ENCODE measurements at regions not wholly inside any gene's neighbourhood (a gene's known extent, or its start where the extent isn't known, plus 50 kb on each side); places are given as distances from the start of the nearest gene placed in this dataset.

GRCh38 chr12:20270557-20270956, 97.8 kb upstream of the PDE3A start:
- Histone ChIP-seq H3K27me3 (ENCODE audit: control insufficient read depth, insufficient read depth, low read length) (no peaks in the 10 kb centered on the region), H3K4me1 (ENCODE audit: control insufficient read depth, insufficient read depth, low read length) (no peaks in the 10 kb centered on the region), H3K4me3 (ENCODE audit: low read depth in 2 of 2, low read length in 2 of 2) (no peak overlapping the region), H3K36me3 (ENCODE audit: control insufficient read depth, insufficient read depth, low read length) (no peaks in the 10 kb centered on the region), H3K9me3 (ENCODE audit: control insufficient read depth, insufficient read depth, low read depth, low read length) (no peaks in the 10 kb centered on the region), H3K27ac (ENCODE audit: low read length) (no peak overlapping the region)
- no peak for ATAC-seq
- in situ Hi-C loops (cut with HindIII; ENCODE audit: low pct_unique_long_range_greater_than_20kb, low sequenced_read_pairs) (no loop called here), intact Hi-C loops (cut with micrococcal nuclease; ENCODE audit: unreplicated experiment) (no loop called here)
- no peak for DNase-seq (ENCODE audit: low read depth, low spot score)
- no peak for TF ChIP-seq SIN3A (IDR thresholded peaks at IDR 0.05; ENCODE audit: borderline replicate concordance, insufficient read depth, low read depth, low read length)
- TF ChIP-seq REST (IDR thresholded peaks at IDR 0.05; ENCODE audit: insufficient read depth in 1 of 2, low read depth in 2 of 2, low read length in 1 of 2): no peak
- TF ChIP-seq CTCF (IDR thresholded peaks at IDR 0.05): no peak
- no peak for TF ChIP-seq POLR2AphosphoS5 (IDR thresholded peaks at IDR 0.05; ENCODE audit: low read depth, low read length)
- no peak for TF ChIP-seq TCF7L2 (IDR thresholded peaks at IDR 0.05; ENCODE audit: low read depth, low read length)
- POLR2A ChIA-PET: no interaction called here
- no TSS peak for BruUV-seq (replicated peaks)
- CTCF ChIA-PET: no interaction called here

DNA sequence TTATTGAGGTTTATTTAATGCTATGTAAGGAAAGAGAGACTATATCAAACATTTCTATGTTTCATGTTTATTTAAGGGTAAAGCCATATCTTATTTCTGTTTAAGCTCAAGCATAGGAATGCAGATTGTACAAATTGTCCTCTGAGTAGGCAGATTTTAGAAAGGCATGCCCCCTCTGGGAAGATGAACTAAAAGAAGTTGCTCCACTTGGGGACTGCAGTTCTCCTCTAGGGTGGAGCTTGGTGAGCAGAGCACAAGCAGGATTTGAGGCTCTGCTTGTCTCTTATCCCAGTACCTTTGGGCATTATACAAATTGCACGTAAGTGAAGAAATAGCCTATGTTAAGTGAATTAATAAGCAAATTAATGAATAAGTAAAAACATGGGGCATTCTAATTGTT, 96.2 kb upstream of the PDE3A start:
- no TSS peak for BruUV-seq (replicated peaks)

More for the DNA sequence above, 96.2 kb upstream of the PDE3A start:
- CTCF ChIA-PET: no interaction called here
- Histone ChIP-seq H3K36me3 (ENCODE audit: control insufficient read depth, insufficient read depth, low read length) (no peaks in the 10 kb centered on the region), H3K27me3 (ENCODE audit: control insufficient read depth, insufficient read depth, low read length) (no peaks in the 10 kb centered on the region), H3K9me3 (ENCODE audit: control insufficient read depth, insufficient read depth, low read depth, low read length) (no peaks in the 10 kb centered on the region), H3K27ac (ENCODE audit: low read length) (no peak overlapping the region), H3K4me1 (ENCODE audit: control insufficient read depth, insufficient read depth, low read length) (no peaks in the 10 kb centered on the region), H3K4me3 (ENCODE audit: low read depth in 2 of 2, low read length in 2 of 2) (no peak overlapping the region)
- intact Hi-C loops (cut with micrococcal nuclease; ENCODE audit: unreplicated experiment) (no loop called here), in situ Hi-C loops (cut with HindIII; ENCODE audit: low pct_unique_long_range_greater_than_20kb, low sequenced_read_pairs) (no loop called here)
- DNase-seq (ENCODE audit: low read depth, low spot score): no peak
- POLR2A ChIA-PET: no interaction called here
- no peak for ATAC-seq
- TF ChIP-seq TCF7L2 (IDR thresholded peaks at IDR 0.05; ENCODE audit: low read depth, low read length): no peak
- TF ChIP-seq CTCF (IDR thresholded peaks at IDR 0.05): no peak
- no peak for TF ChIP-seq REST (IDR thresholded peaks at IDR 0.05; ENCODE audit: insufficient read depth in 1 of 2, low read depth in 2 of 2, low read length in 1 of 2)
- no peak for TF ChIP-seq POLR2AphosphoS5 (IDR thresholded peaks at IDR 0.05; ENCODE audit: low read depth, low read length)
- no peak for TF ChIP-seq SIN3A (IDR thresholded peaks at IDR 0.05; ENCODE audit: borderline replicate concordance, insufficient read depth, low read depth, low read length)
